ENCODE measurements at regions not wholly inside any gene's neighbourhood (a gene's known extent, or its start where the extent isn't known, plus 50 kb on each side); places are given as distances from the start of the nearest gene placed in this dataset.
"Not testable (repeated sequence)": the region's sequence is repeated elsewhere in the genome, so short reads cannot be mapped to it uniquely, and the experiment has no call there.

- Histone ChIP-seq H3K9ac (ENCODE audit: low read length) (no peak overlapping the region), H3K4me3 (ENCODE audit: insufficient read depth, low read length, poor library complexity, severe bottlenecking) (no peak overlapping the region), H3K36me3 (ENCODE audit: low read length) (no peaks in the 10 kb centered on the region), H2AFZ (ENCODE audit: low read depth, low read length, severe bottlenecking) (no peak overlapping the region), H4K20me1 (ENCODE audit: low read depth, low read length) (no peaks in the 10 kb centered on the region), H3K9me2 (replicated peaks; ENCODE audit: insufficient read depth, low read length) (no peaks in the 10 kb centered on the region), H3K79me2 (ENCODE audit: insufficient read depth, low read length) (no peaks in the 10 kb centered on the region), H3K27ac (ENCODE audit: low read depth, low read length) (no peak overlapping the region), H3K4me2 (ENCODE audit: low read depth, low read length, poor library complexity, severe bottlenecking) (no peak overlapping the region), H3K9me3 (ENCODE audit: insufficient read depth, low read length) (no peaks in the 10 kb centered on the region), H3K27me3 (ENCODE audit: low read length) (no peaks in the 10 kb centered on the region), H3F3A (ENCODE audit: insufficient read depth) (no peaks in the 10 kb centered on the region)
- TF ChIP-seq, protein P1, sequence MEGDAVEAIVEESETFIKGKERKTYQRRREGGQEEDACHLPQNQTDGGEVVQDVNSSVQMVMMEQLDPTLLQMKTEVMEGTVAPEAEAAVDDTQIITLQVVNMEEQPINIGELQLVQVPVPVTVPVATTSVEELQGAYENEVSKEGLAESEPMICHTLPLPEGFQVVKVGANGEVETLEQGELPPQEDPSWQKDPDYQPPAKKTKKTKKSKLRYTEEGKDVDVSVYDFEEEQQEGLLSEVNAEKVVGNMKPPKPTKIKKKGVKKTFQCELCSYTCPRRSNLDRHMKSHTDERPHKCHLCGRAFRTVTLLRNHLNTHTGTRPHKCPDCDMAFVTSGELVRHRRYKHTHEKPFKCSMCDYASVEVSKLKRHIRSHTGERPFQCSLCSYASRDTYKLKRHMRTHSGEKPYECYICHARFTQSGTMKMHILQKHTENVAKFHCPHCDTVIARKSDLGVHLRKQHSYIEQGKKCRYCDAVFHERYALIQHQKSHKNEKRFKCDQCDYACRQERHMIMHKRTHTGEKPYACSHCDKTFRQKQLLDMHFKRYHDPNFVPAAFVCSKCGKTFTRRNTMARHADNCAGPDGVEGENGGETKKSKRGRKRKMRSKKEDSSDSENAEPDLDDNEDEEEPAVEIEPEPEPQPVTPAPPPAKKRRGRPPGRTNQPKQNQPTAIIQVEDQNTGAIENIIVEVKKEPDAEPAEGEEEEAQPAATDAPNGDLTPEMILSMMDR (IDR thresholded peaks at IDR 0.05; ENCODE audit: insufficient read depth, low read length, poor library complexity, severe bottlenecking) = no peak
- TF ChIP-seq EZH2phosphoT487 (conservative IDR thresholded peaks at IDR 0.05; ENCODE audit: low read length) = no peak
Observed at GRCh38 chr14:45559626-45560025, 306.6 kb upstream of the MIS18BP1 start.

DNA sequence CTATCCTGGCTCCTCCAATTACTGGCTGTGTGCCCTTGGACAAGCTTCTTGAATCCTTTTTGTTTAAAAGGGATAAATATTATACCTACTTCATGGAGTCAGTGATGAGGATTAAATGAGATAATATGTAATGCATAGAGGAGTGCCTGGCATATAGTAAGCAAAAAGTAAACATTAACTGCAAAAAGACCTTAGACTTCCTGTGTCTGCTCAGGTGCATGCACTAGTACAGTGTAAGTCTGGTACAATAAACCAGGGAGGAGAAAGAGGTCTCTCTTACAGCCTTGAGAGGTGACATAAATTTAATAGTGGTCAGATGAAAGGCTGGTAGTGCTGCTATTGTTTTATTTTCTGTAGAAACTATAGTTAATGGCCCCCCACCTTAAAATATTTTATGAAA lies 305.2 kb upstream of the MIS18BP1 start:
- no peaks in the 10 kb centered on the region for H4K20me1 ChIP-seq (ENCODE audit: low read depth, low read length)
- no peaks in the 10 kb centered on the region for H3F3A ChIP-seq (ENCODE audit: insufficient read depth)
- H3K79me2 ChIP-seq (ENCODE audit: insufficient read depth, low read length) = no peaks in the 10 kb centered on the region
- H3K27me3 ChIP-seq (ENCODE audit: low read length) = no peaks in the 10 kb centered on the region
- no peaks in the 10 kb centered on the region for H3K36me3 ChIP-seq (ENCODE audit: low read length)
- no peak overlapping the region for H2AFZ ChIP-seq (ENCODE audit: low read depth, low read length, severe bottlenecking)
- H3K4me3 ChIP-seq (ENCODE audit: insufficient read depth, low read length, poor library complexity, severe bottlenecking) = no peak overlapping the region
- H3K9me3 ChIP-seq (ENCODE audit: insufficient read depth, low read length) = no peaks in the 10 kb centered on the region
- no peak overlapping the region for H3K9ac ChIP-seq (ENCODE audit: low read length)
- no peaks in the 10 kb centered on the region for H3K9me2 ChIP-seq (replicated peaks; ENCODE audit: insufficient read depth, low read length)
- H3K4me2 ChIP-seq (ENCODE audit: low read depth, low read length, poor library complexity, severe bottlenecking) = no peak overlapping the region
- H3K27ac ChIP-seq (ENCODE audit: low read depth, low read length) = no peak overlapping the region
- no peak for TF ChIP-seq EZH2phosphoT487 (conservative IDR thresholded peaks at IDR 0.05; ENCODE audit: low read length)
- TF ChIP-seq, protein P1 (IDR thresholded peaks at IDR 0.05; ENCODE audit: insufficient read depth, low read length, poor library complexity, severe bottlenecking) = no peak

DNA sequence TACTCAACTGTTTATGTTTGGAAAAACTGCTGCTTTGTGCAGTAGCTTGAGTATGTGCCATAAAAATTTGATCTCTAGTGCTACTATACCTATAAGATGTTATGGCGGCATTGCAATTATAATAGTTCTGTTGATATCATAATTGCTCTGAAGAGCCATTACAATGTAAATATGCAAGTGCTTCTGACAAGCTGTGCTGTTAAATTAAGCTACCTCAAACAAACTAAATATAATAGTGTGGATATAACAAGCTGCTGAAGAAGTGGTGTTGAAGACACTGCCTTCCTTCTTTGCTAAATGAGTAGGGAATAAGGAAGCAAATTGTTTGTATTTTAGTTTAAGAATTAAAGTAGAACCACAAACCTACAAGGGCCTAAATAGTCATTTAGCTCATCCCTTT lies 301.0 kb upstream of the MIS18BP1 start:
- H3K4me2 ChIP-seq (ENCODE audit: low read depth, low read length, poor library complexity, severe bottlenecking) = no peak overlapping the region
- H3F3A ChIP-seq (ENCODE audit: insufficient read depth) = no peaks in the 10 kb centered on the region
- no peaks in the 10 kb centered on the region for H4K20me1 ChIP-seq (ENCODE audit: low read depth, low read length)
- TF ChIP-seq EZH2phosphoT487 (conservative IDR thresholded peaks at IDR 0.05; ENCODE audit: low read length) = no peak
- TF ChIP-seq, protein P1 (IDR thresholded peaks at IDR 0.05; ENCODE audit: insufficient read depth, low read length, poor library complexity, severe bottlenecking) = no peak
- no peaks in the 10 kb centered on the region for H3K9me2 ChIP-seq (replicated peaks; ENCODE audit: insufficient read depth, low read length)
- H3K9me3 ChIP-seq (ENCODE audit: insufficient read depth, low read length) = no peaks in the 10 kb centered on the region
- H2AFZ ChIP-seq (ENCODE audit: low read depth, low read length, severe bottlenecking) = no peak overlapping the region
- no peak overlapping the region for H3K9ac ChIP-seq (ENCODE audit: low read length)
- H3K4me3 ChIP-seq (ENCODE audit: insufficient read depth, low read length, poor library complexity, severe bottlenecking) = no peak overlapping the region
- H3K27ac ChIP-seq (ENCODE audit: low read depth, low read length) = no peak overlapping the region
- H3K36me3 ChIP-seq (ENCODE audit: low read length) = no peaks in the 10 kb centered on the region
- H3K27me3 ChIP-seq (ENCODE audit: low read length) = no peaks in the 10 kb centered on the region
- no peaks in the 10 kb centered on the region for H3K79me2 ChIP-seq (ENCODE audit: insufficient read depth, low read length)

GRCh38 chr14:45551240-45551820 lies 298.3 kb upstream of the MIS18BP1 start:
- H3K9ac ChIP-seq (ENCODE audit: low read length); H4K20me1 ChIP-seq (ENCODE audit: low read depth, low read length); H3K27ac ChIP-seq (ENCODE audit: low read depth, low read length); H3K9me3 ChIP-seq (ENCODE audit: insufficient read depth, low read length); H3K36me3 ChIP-seq (ENCODE audit: low read length); H3K4me3 ChIP-seq (ENCODE audit: insufficient read depth, low read length, poor library complexity, severe bottlenecking); H3K79me2 ChIP-seq (ENCODE audit: insufficient read depth, low read length); H3K9me2 ChIP-seq (replicated peaks; ENCODE audit: insufficient read depth, low read length); H3F3A ChIP-seq (ENCODE audit: insufficient read depth); H3K27me3 ChIP-seq (ENCODE audit: low read length); H2AFZ ChIP-seq (ENCODE audit: low read depth, low read length, severe bottlenecking); H3K4me2 ChIP-seq (ENCODE audit: low read depth, low read length, poor library complexity, severe bottlenecking): not testable (repeated sequence)
